ENCODE measurements at regions not wholly inside any gene's neighbourhood (a gene's known extent, or its start where the extent isn't known, plus 50 kb on each side); places are given as distances from the start of the nearest gene placed in this dataset.

DNA sequence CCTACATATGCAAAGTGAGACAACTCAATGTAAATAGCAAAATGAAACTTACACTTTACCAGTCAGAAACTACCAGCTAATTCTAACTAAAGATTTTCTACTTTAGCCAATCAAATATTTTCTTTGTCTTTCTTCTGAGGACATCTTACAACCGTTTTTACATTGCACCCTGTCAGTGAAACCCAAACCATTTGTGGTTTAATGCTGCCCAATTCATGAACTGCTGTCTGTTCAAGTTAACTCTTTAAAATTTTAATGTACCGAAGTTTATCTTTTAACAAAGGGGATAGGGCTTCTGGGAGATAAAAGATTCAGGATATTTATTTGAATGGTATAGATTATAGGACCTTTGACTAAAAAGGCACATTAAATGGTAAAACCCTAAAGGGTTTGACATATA lies 121.3 kb upstream of the HDDC2 start:
- TF ChIP-seq, protein P1, sequence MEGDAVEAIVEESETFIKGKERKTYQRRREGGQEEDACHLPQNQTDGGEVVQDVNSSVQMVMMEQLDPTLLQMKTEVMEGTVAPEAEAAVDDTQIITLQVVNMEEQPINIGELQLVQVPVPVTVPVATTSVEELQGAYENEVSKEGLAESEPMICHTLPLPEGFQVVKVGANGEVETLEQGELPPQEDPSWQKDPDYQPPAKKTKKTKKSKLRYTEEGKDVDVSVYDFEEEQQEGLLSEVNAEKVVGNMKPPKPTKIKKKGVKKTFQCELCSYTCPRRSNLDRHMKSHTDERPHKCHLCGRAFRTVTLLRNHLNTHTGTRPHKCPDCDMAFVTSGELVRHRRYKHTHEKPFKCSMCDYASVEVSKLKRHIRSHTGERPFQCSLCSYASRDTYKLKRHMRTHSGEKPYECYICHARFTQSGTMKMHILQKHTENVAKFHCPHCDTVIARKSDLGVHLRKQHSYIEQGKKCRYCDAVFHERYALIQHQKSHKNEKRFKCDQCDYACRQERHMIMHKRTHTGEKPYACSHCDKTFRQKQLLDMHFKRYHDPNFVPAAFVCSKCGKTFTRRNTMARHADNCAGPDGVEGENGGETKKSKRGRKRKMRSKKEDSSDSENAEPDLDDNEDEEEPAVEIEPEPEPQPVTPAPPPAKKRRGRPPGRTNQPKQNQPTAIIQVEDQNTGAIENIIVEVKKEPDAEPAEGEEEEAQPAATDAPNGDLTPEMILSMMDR (IDR thresholded peaks at IDR 0.05 in 4 of 5, conservative IDR thresholded peaks at IDR 0.05 in 1 of 5) = no peak
- TF ChIP-seq POLR2A (IDR thresholded peaks at IDR 0.05) = no peak
